ENCODE measurements at regions not wholly inside any gene's neighbourhood (a gene's known extent, or its start where the extent isn't known, plus 50 kb on each side); places are given as distances from the start of the nearest gene placed in this dataset.

GRCh38 chr5:158532739-158533138, 567.0 kb downstream of the EBF1 start:
- Histone ChIP-seq H3K9me3 (no peaks in the 10 kb centered on the region), H3K4me3 (no peak overlapping the region), H3K4me1 (ENCODE audit: control insufficient read depth in 1 of 2, low read depth in 2 of 2) (no peaks in the 10 kb centered on the region)

GRCh38 chr5:158531860-158532259, 567.9 kb downstream of the EBF1 start:
- DNase-seq (ENCODE audit: low spot score) (no peak), ATAC-seq (ENCODE audit: insufficient number of reproducible peaks, low FRiP score, low read depth) (no peak)
- no peaks in the 10 kb centered on the region for H3K36me3 ChIP-seq
- TF ChIP-seq CTCF (IDR thresholded peaks at IDR 0.05), result no peak
- H3K27me3 ChIP-seq (replicated peaks; ENCODE audit: insufficient read depth), result no peaks in the 10 kb centered on the region
- no peak overlapping the region for H3K4me3 ChIP-seq
- H3K27ac ChIP-seq, result no peak overlapping the region
- no peaks in the 10 kb centered on the region for H3K4me1 ChIP-seq (ENCODE audit: control insufficient read depth in 1 of 2, low read depth in 2 of 2)
- H3K9me3 ChIP-seq, result no peaks in the 10 kb centered on the region

More at GRCh38 chr5:158532739-158533138, 567.0 kb downstream of the EBF1 start:
- no peak for TF ChIP-seq CTCF (IDR thresholded peaks at IDR 0.05)
- H3K36me3 ChIP-seq, result no peaks in the 10 kb centered on the region
- no peak for ATAC-seq (ENCODE audit: insufficient number of reproducible peaks, low FRiP score, low read depth)
- no peaks in the 10 kb centered on the region for H3K27me3 ChIP-seq (replicated peaks; ENCODE audit: insufficient read depth)
- no peak for DNase-seq (ENCODE audit: low spot score)
- no peak overlapping the region for H3K27ac ChIP-seq

- H3K27me3 ChIP-seq (replicated peaks; ENCODE audit: insufficient read depth), result no peaks in the 10 kb centered on the region
- H3K36me3 ChIP-seq, result no peaks in the 10 kb centered on the region
- DNase-seq (ENCODE audit: low spot score), result no peak
- H3K9me3 ChIP-seq, result no peaks in the 10 kb centered on the region
- TF ChIP-seq CTCF (IDR thresholded peaks at IDR 0.05), result no peak
- no peak overlapping the region for H3K27ac ChIP-seq
- no peaks in the 10 kb centered on the region for H3K4me1 ChIP-seq (ENCODE audit: control insufficient read depth in 1 of 2, low read depth in 2 of 2)
- no peak overlapping the region for H3K4me3 ChIP-seq
- ATAC-seq (ENCODE audit: insufficient number of reproducible peaks, low FRiP score, low read depth), result no peak
Measured at GRCh38 chr5:158530115-158530514, 569.6 kb downstream of the EBF1 start.

- DNase-seq (ENCODE audit: low spot score) (no peak), ATAC-seq (ENCODE audit: insufficient number of reproducible peaks, low FRiP score, low read depth) (no peak)
- Histone ChIP-seq H3K27ac (no peak overlapping the region), H3K36me3 (no peaks in the 10 kb centered on the region), H3K27me3 (replicated peaks; ENCODE audit: insufficient read depth) (no peaks in the 10 kb centered on the region), H3K9me3 (no peaks in the 10 kb centered on the region), H3K4me3 (no peak overlapping the region), H3K4me1 (ENCODE audit: control insufficient read depth in 1 of 2, low read depth in 2 of 2) (no peaks in the 10 kb centered on the region)
- no peak for TF ChIP-seq CTCF (IDR thresholded peaks at IDR 0.05)
Measured at GRCh38 chr5:158529454-158529853, 570.3 kb downstream of the EBF1 start.

GRCh38 chr5:158525663-158526062, 574.1 kb downstream of the EBF1 start:
- H3K27ac ChIP-seq, result no peak overlapping the region
- no peak for DNase-seq (ENCODE audit: low spot score)
- no peak for ATAC-seq (ENCODE audit: insufficient number of reproducible peaks, low FRiP score, low read depth)

More at GRCh38 chr5:158525663-158526062, 574.1 kb downstream of the EBF1 start:
- H3K4me1 ChIP-seq (ENCODE audit: control insufficient read depth in 1 of 2, low read depth in 2 of 2), result peaks cover 4 to 5% of the 10 kb centered on the region in 2 donors
- no peaks in the 10 kb centered on the region for H3K36me3 ChIP-seq
- no peak for TF ChIP-seq CTCF (IDR thresholded peaks at IDR 0.05)
- no peaks in the 10 kb centered on the region for H3K27me3 ChIP-seq (replicated peaks; ENCODE audit: insufficient read depth)
- no peaks in the 10 kb centered on the region for H3K9me3 ChIP-seq
- H3K4me3 ChIP-seq, result no peak overlapping the region
